ENCODE measurements at regions not wholly inside any gene's neighbourhood (a gene's known extent, or its start where the extent isn't known, plus 50 kb on each side); places are given as distances from the start of the nearest gene placed in this dataset.

DNA sequence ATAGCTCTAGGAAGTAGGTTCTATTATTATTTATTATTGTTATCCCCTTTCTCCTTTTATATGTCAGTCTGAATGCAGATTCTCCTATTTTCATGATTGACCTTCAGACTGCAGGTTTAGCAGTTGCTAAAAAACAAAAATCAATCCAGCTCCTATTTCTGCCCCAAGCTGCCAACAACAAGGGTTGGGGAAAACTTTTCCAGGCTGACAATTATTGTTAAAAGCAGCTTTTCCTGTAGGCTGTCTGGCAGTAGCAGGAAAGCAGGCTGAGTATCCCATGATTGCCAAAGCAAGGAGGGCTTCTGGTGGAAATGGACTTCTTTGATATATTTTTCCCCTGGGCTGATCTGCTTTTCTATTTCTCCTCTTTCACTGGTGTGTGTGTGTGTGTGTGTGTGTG, 78.0 kb upstream of the CTLA4 start:
- no peak; the same call in 2 of the 3 replicates for ATAC-seq
- TF ChIP-seq, protein P1, sequence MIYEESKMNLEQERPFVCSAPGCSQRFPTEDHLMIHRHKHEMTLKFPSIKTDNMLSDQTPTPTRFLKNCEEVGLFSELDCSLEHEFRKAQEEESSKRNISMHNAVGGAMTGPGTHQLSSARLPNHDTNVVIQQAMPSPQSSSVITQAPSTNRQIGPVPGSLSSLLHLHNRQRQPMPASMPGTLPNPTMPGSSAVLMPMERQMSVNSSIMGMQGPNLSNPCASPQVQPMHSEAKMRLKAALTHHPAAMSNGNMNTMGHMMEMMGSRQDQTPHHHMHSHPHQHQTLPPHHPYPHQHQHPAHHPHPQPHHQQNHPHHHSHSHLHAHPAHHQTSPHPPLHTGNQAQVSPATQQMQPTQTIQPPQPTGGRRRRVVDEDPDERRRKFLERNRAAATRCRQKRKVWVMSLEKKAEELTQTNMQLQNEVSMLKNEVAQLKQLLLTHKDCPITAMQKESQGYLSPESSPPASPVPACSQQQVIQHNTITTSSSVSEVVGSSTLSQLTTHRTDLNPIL (CRISPR knock-in tag; IDR thresholded peaks at IDR 0.05; ENCODE audit: low read depth): no peak
- TF ChIP-seq ZNF70 (CRISPR knock-in tag; IDR thresholded peaks at IDR 0.05) (no peak), TOX (CRISPR knock-in tag; IDR thresholded peaks at IDR 0.05; ENCODE audit: borderline replicate concordance) (no peak), ESRRG (CRISPR knock-in tag; IDR thresholded peaks at IDR 0.05) (no peak), TCF4 (CRISPR knock-in tag; IDR thresholded peaks at IDR 0.05; ENCODE audit: borderline replicate concordance) (no peak), ZC3H10 (CRISPR knock-in tag; IDR thresholded peaks at IDR 0.05) (no peak), ZFP3 (CRISPR knock-in tag; IDR thresholded peaks at IDR 0.05) (no peak), SNAI2 (CRISPR knock-in tag; IDR thresholded peaks at IDR 0.05) (no peak), ZFP30 (CRISPR knock-in tag; IDR thresholded peaks at IDR 0.05) (no peak), CSDC2 (CRISPR knock-in tag; IDR thresholded peaks at IDR 0.05) (no peak), OSR1 (CRISPR knock-in tag; IDR thresholded peaks at IDR 0.05) (no peak), ISL1 (CRISPR knock-in tag; IDR thresholded peaks at IDR 0.05) (no peak), RARB (CRISPR knock-in tag; IDR thresholded peaks at IDR 0.05) (no peak)
- TF ChIP-seq, protein P2, sequence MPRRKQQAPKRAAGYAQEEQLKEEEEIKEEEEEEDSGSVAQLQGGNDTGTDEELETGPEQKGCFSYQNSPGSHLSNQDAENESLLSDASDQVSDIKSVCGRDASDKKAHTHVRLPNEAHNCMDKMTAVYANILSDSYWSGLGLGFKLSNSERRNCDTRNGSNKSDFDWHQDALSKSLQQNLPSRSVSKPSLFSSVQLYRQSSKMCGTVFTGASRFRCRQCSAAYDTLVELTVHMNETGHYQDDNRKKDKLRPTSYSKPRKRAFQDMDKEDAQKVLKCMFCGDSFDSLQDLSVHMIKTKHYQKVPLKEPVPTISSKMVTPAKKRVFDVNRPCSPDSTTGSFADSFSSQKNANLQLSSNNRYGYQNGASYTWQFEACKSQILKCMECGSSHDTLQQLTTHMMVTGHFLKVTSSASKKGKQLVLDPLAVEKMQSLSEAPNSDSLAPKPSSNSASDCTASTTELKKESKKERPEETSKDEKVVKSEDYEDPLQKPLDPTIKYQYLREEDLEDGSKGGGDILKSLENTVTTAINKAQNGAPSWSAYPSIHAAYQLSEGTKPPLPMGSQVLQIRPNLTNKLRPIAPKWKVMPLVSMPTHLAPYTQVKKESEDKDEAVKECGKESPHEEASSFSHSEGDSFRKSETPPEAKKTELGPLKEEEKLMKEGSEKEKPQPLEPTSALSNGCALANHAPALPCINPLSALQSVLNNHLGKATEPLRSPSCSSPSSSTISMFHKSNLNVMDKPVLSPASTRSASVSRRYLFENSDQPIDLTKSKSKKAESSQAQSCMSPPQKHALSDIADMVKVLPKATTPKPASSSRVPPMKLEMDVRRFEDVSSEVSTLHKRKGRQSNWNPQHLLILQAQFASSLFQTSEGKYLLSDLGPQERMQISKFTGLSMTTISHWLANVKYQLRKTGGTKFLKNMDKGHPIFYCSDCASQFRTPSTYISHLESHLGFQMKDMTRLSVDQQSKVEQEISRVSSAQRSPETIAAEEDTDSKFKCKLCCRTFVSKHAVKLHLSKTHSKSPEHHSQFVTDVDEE (CRISPR knock-in tag; IDR thresholded peaks at IDR 0.05): no peak
- TF ChIP-seq, protein P3, sequence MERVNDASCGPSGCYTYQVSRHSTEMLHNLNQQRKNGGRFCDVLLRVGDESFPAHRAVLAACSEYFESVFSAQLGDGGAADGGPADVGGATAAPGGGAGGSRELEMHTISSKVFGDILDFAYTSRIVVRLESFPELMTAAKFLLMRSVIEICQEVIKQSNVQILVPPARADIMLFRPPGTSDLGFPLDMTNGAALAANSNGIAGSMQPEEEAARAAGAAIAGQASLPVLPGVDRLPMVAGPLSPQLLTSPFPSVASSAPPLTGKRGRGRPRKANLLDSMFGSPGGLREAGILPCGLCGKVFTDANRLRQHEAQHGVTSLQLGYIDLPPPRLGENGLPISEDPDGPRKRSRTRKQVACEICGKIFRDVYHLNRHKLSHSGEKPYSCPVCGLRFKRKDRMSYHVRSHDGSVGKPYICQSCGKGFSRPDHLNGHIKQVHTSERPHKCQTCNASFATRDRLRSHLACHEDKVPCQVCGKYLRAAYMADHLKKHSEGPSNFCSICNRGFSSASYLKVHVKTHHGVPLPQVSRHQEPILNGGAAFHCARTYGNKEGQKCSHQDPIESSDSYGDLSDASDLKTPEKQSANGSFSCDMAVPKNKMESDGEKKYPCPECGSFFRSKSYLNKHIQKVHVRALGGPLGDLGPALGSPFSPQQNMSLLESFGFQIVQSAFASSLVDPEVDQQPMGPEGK (CRISPR knock-in tag; IDR thresholded peaks at IDR 0.05; ENCODE audit: borderline replicate concordance): no peak
- TF ChIP-seq, protein P4, sequence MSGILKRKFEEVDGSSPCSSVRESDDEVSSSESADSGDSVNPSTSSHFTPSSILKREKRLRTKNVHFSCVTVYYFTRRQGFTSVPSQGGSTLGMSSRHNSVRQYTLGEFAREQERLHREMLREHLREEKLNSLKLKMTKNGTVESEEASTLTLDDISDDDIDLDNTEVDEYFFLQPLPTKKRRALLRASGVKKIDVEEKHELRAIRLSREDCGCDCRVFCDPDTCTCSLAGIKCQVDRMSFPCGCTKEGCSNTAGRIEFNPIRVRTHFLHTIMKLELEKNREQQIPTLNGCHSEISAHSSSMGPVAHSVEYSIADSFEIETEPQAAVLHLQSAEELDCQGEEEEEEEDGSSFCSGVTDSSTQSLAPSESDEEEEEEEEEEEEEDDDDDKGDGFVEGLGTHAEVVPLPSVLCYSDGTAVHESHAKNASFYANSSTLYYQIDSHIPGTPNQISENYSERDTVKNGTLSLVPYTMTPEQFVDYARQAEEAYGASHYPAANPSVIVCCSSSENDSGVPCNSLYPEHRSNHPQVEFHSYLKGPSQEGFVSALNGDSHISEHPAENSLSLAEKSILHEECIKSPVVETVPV (CRISPR knock-in tag; IDR thresholded peaks at IDR 0.05): no peak

DNA sequence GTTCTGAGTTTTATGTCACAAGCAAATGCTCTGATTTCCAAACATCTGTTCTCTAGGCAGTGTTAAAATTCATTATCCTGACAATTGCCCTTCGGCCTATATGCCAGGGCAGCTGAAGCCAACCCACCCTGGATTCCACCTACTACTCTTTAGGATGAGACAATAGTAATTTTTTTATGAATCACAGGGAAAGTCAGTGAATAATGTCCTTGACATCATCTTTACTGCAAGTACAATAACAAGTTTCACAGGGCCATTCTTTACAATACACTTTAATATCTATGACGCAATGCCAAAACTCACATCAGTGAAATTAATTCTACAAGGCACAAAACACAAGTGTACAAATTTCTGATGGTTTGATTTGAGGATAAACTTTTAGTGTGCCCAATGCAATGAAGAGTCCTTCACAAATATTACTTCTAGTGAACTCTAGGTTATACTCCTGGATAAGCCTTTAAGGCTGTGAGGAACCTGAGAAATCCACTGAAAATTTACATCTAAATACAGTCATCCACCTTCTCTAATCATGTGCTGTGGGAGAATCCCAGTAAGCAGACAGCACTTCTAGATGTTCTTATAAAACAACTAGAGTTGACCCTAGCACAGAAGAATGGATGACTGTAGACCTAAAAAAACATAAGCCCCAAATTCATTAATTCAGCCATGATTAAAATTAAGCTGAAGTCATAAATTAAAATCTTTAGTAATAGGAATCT, 77.3 kb upstream of the CTLA4 start:
- TF ChIP-seq, protein P2 (CRISPR knock-in tag; IDR thresholded peaks at IDR 0.05): no peak
- TF ChIP-seq ZNF565 (CRISPR knock-in tag; conservative IDR thresholded peaks at IDR 0.05; ENCODE audit: low read depth) (no peak), CSDC2 (CRISPR knock-in tag; IDR thresholded peaks at IDR 0.05) (no peak), RARB (CRISPR knock-in tag; IDR thresholded peaks at IDR 0.05) (no peak), TCF4 (CRISPR knock-in tag; IDR thresholded peaks at IDR 0.05; ENCODE audit: borderline replicate concordance) (no peak), PPARA (CRISPR knock-in tag; IDR thresholded peaks at IDR 0.05; ENCODE audit: borderline replicate concordance) (no peak), ZFP3 (CRISPR knock-in tag; IDR thresholded peaks at IDR 0.05) (no peak), ARNTL (CRISPR knock-in tag; IDR thresholded peaks at IDR 0.05; ENCODE audit: borderline replicate concordance, low read depth) (no peak), ESRRG (CRISPR knock-in tag; IDR thresholded peaks at IDR 0.05) (no peak), OSR1 (CRISPR knock-in tag; IDR thresholded peaks at IDR 0.05) (no peak), ZFP30 (CRISPR knock-in tag; IDR thresholded peaks at IDR 0.05) (no peak)
- no peak for ATAC-seq
